ENCODE measurements at regions not wholly inside any gene's neighbourhood (a gene's known extent, or its start where the extent isn't known, plus 50 kb on each side); places are given as distances from the start of the nearest gene placed in this dataset.

- TF ChIP-seq MAX (IDR thresholded peaks at IDR 0.05) (no peak), CTCF (IDR thresholded peaks at IDR 0.05 in 2 of 3, conservative IDR thresholded peaks at IDR 0.05 in 1 of 3; ENCODE audit: borderline replicate concordance in 1 of 3, insufficient read depth in 1 of 3, low read depth in 2 of 3, low read length in 2 of 3) (no peak), ATF3 (IDR thresholded peaks at IDR 0.05) (no peak), POLR2AphosphoS5 (IDR thresholded peaks at IDR 0.05; ENCODE audit: low read depth, low read length) (no peak), POLR2A (IDR thresholded peaks at IDR 0.05; ENCODE audit: borderline replicate concordance, extremely low read depth, insufficient read depth, insufficient read length) (no peak), SRF (IDR thresholded peaks at IDR 0.05; ENCODE audit: low read depth) (no peak), JUND (IDR thresholded peaks at IDR 0.05) (no peak), CBX3 (IDR thresholded peaks at IDR 0.05; ENCODE audit: low read depth) (no peak), FOSL1 (IDR thresholded peaks at IDR 0.05; ENCODE audit: low read depth) (no peak), ZBTB33 (IDR thresholded peaks at IDR 0.05; ENCODE audit: extremely low read depth, insufficient replicate concordance, low read length) (no peak), RAD21 (IDR thresholded peaks at IDR 0.05; ENCODE audit: low read depth) (no peak), REST (IDR thresholded peaks at IDR 0.05; ENCODE audit: low read depth) (no peak), EZH2 (IDR thresholded peaks at IDR 0.05) (no peak)
These were observed 99.5 kb upstream of the LYPLAL1 start for GRCh38 chr1:219074084-219074728.
